ENCODE measurements at regions not wholly inside any gene's neighbourhood (a gene's known extent, or its start where the extent isn't known, plus 50 kb on each side); places are given as distances from the start of the nearest gene placed in this dataset.

DNA sequence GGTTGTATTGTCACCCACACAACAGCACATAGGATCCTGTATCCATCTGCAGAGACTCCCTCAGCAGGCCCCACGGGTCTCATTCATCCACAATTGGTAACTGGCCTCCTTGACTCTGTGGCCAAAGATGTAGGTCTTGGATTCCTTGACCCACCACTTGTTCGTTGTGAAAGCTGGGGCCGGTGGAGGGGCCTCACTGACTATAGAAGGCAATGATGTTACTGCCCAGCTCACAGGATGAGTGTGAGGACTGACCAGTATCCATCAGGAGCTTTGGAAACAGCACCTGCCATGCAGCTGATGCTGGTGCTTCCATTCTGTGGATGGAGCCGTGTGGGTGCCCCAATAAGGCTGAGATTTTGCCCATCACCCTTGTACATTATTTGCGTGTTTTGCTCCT, 615.7 kb downstream of the BRD1 start:
- TF ChIP-seq POLR2AphosphoS5 (IDR thresholded peaks at IDR 0.05; ENCODE audit: low read depth): no peak
- TF ChIP-seq, protein P1, sequence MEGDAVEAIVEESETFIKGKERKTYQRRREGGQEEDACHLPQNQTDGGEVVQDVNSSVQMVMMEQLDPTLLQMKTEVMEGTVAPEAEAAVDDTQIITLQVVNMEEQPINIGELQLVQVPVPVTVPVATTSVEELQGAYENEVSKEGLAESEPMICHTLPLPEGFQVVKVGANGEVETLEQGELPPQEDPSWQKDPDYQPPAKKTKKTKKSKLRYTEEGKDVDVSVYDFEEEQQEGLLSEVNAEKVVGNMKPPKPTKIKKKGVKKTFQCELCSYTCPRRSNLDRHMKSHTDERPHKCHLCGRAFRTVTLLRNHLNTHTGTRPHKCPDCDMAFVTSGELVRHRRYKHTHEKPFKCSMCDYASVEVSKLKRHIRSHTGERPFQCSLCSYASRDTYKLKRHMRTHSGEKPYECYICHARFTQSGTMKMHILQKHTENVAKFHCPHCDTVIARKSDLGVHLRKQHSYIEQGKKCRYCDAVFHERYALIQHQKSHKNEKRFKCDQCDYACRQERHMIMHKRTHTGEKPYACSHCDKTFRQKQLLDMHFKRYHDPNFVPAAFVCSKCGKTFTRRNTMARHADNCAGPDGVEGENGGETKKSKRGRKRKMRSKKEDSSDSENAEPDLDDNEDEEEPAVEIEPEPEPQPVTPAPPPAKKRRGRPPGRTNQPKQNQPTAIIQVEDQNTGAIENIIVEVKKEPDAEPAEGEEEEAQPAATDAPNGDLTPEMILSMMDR (conservative IDR thresholded peaks at IDR 0.05; ENCODE audit: low read depth in 2 of 2): no peak
- TF ChIP-seq JUNB (IDR thresholded peaks at IDR 0.05; ENCODE audit: unreplicated experiment): no peak
- TF ChIP-seq EZH2 (IDR thresholded peaks at IDR 0.05; ENCODE audit: low read depth, unreplicated experiment): no peak
- no peak for TF ChIP-seq ZNF114 (CRISPR knock-in tag; IDR thresholded peaks at IDR 0.05)
- no peak for TF ChIP-seq CREB1 (CRISPR knock-in tag; IDR thresholded peaks at IDR 0.05; ENCODE audit: low read depth)
- TF ChIP-seq ZNF331 (CRISPR knock-in tag; IDR thresholded peaks at IDR 0.05; ENCODE audit: low read depth): no peak
- TF ChIP-seq, protein P2, sequence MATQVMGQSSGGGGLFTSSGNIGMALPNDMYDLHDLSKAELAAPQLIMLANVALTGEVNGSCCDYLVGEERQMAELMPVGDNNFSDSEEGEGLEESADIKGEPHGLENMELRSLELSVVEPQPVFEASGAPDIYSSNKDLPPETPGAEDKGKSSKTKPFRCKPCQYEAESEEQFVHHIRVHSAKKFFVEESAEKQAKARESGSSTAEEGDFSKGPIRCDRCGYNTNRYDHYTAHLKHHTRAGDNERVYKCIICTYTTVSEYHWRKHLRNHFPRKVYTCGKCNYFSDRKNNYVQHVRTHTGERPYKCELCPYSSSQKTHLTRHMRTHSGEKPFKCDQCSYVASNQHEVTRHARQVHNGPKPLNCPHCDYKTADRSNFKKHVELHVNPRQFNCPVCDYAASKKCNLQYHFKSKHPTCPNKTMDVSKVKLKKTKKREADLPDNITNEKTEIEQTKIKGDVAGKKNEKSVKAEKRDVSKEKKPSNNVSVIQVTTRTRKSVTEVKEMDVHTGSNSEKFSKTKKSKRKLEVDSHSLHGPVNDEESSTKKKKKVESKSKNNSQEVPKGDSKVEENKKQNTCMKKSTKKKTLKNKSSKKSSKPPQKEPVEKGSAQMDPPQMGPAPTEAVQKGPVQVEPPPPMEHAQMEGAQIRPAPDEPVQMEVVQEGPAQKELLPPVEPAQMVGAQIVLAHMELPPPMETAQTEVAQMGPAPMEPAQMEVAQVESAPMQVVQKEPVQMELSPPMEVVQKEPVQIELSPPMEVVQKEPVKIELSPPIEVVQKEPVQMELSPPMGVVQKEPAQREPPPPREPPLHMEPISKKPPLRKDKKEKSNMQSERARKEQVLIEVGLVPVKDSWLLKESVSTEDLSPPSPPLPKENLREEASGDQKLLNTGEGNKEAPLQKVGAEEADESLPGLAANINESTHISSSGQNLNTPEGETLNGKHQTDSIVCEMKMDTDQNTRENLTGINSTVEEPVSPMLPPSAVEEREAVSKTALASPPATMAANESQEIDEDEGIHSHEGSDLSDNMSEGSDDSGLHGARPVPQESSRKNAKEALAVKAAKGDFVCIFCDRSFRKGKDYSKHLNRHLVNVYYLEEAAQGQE (IDR thresholded peaks at IDR 0.05; ENCODE audit: unreplicated experiment): no peak
- TF ChIP-seq EZH2phosphoT487 (IDR thresholded peaks at IDR 0.05; ENCODE audit: unreplicated experiment): no peak

Measured in GM23338 (cell line).